ENCODE measurements at regions not wholly inside any gene's neighbourhood (a gene's known extent, or its start where the extent isn't known, plus 50 kb on each side); places are given as distances from the start of the nearest gene placed in this dataset.

- H3K36me3 ChIP-seq (replicated peaks in 1 of 2; ENCODE audit: control insufficient read depth in 1 of 2, insufficient read depth in 2 of 2, low read length in 2 of 2) = no peaks in the 10 kb centered on the region
- no peaks in the 10 kb centered on the region for H3K27me3 ChIP-seq (ENCODE audit: control insufficient read depth in 1 of 2, insufficient read depth in 2 of 2, low read length in 2 of 2)
- POLR2A ChIA-PET = no interaction called here
- TF ChIP-seq PHF21A (CRISPR knock-in tag; IDR thresholded peaks at IDR 0.05) (no peak), THAP9 (CRISPR knock-in tag; IDR thresholded peaks at IDR 0.05; ENCODE audit: borderline replicate concordance) (no peak), ZNF350 (CRISPR knock-in tag; IDR thresholded peaks at IDR 0.05; ENCODE audit: borderline replicate concordance, low read depth) (no peak), MAFF (IDR thresholded peaks at IDR 0.05; ENCODE audit: low read depth, low read length) (peak; percentile 56; the same call in 1 of the 2 replicates), ZNF17 (CRISPR knock-in tag; IDR thresholded peaks at IDR 0.05) (no peak), MAFK (conservative IDR thresholded peaks at IDR 0.05 in 1 of 2, IDR thresholded peaks at IDR 0.05 in 1 of 2; ENCODE audit: low read length in 2 of 2) (peak; percentile 8 to 61; a peak in 2 of 4 replicates), FOXO4 (CRISPR knock-in tag; conservative IDR thresholded peaks at IDR 0.05) (no peak), ZNF362 (CRISPR knock-in tag; IDR thresholded peaks at IDR 0.05; ENCODE audit: borderline replicate concordance) (no peak), ZNF335 (CRISPR knock-in tag; IDR thresholded peaks at IDR 0.05) (no peak), IRF1 (CRISPR knock-in tag; IDR thresholded peaks at IDR 0.05; ENCODE audit: low read depth) (no peak), ARID3A (IDR thresholded peaks at IDR 0.05; ENCODE audit: low read depth, low read length) (no peak)
- no peak overlapping the region for H3K4me2 ChIP-seq (ENCODE audit: low read depth, low read length)
- FAIRE-seq = no peak
- intact Hi-C loops (cut with micrococcal nuclease; ENCODE audit: unreplicated experiment) (no loop called here), in situ Hi-C loops (cut with HindIII; ENCODE audit: extremely low pct_ligation_motif_present, low pct_unique_long_range_greater_than_20kb) (no loop called here)
- no peak for ATAC-seq
- BruUV-seq (replicated peaks) = no TSS peak
- CTCF ChIA-PET (ENCODE audit: low intra/inter-chr PET ratio, low total read pairs) = no interaction called here
- H3K9me3 ChIP-seq (ENCODE audit: low read length) = peaks cover 20% of the 10 kb centered on the region
- no peaks in the 10 kb centered on the region for H3K4me1 ChIP-seq (ENCODE audit: insufficient read depth, low read length)
- no peak for DNase-seq (ENCODE audit: low spot score)
- no peak overlapping the region for H3K27ac ChIP-seq (ENCODE audit: extremely low read length, insufficient read depth, low read length)
- H4K20me1 ChIP-seq (ENCODE audit: insufficient read depth, low read length) = no peaks in the 10 kb centered on the region
- no peak overlapping the region for H2AFZ ChIP-seq (ENCODE audit: low read length)
- H3K79me2 ChIP-seq (ENCODE audit: insufficient read depth, low read length) = no peaks in the 10 kb centered on the region
- H3K4me3 ChIP-seq (replicated peaks in 1 of 3; ENCODE audit: insufficient read depth in 1 of 3, low read depth in 2 of 3, low read length in 3 of 3) = no peak overlapping the region
- H3K9ac ChIP-seq (ENCODE audit: insufficient read depth, low read depth, low read length) = no peak overlapping the region
- WGBS (ENCODE audit: low lambda C conversion rate) = 0% methylated on average over 1 of the region's 1 CpG
These were observed 2852.5 kb downstream of the PCDH9 start for GRCh38 chr13:64377606-64378005.
